ENCODE measurements at regions not wholly inside any gene's neighbourhood (a gene's known extent, or its start where the extent isn't known, plus 50 kb on each side); places are given as distances from the start of the nearest gene placed in this dataset.

- TF ChIP-seq EZH2 (IDR thresholded peaks at IDR 0.05; ENCODE audit: low read length, unreplicated experiment) (no peak), CTCF (conservative IDR thresholded peaks at IDR 0.05; ENCODE audit: low read depth, low read length) (no peak)
Observed at GRCh38 chr5:142466195-142466971, 141.6 kb upstream of the SPRY4 start.

All from PC-3 (cell line).